H9 (cell line): ENCODE measurements at regions not wholly inside any gene's neighbourhood (a gene's known extent, or its start where the extent isn't known, plus 50 kb on each side); places are given as distances from the start of the nearest gene placed in this dataset.

Experiments used
- DNase-seq: peaks from one replicate; pipeline ENCODE4 v3.0.0-alpha.2; 2017
- H2AFZ ChIP-seq: one replicate; pipeline ENCODE4 v1.6.1; 2013; ENCODE audit warnings: mild to moderate bottlenecking, low read length, control low read depth, moderate library complexity
- H2AK5ac ChIP-seq: 2 replicates; pipeline ENCODE4 v1.6.1; 2013; ENCODE audit warnings: low read length, control low read depth, mixed read lengths; ENCODE audit not compliant: insufficient read length
- H2BK120ac ChIP-seq: one replicate; pipeline ENCODE4 v1.6.1; 2013; ENCODE audit warnings: low read depth, mild to moderate bottlenecking, low read length, control low read depth, inconsistent platforms; ENCODE audit not compliant: poor library complexity, severe bottlenecking
- H2BK12ac ChIP-seq: 2 replicates; pipeline ENCODE4 v1.6.1; 2013; ENCODE audit warnings: low read length, control low read depth, mixed read lengths, low read depth; ENCODE audit not compliant: insufficient read length
- H2BK15ac ChIP-seq: 2 replicates; pipeline ENCODE4 v1.6.1; 2013; ENCODE audit warnings: low read depth, low read length, control low read depth
- H2BK20ac ChIP-seq: one replicate; pipeline ENCODE4 v1.6.1; 2013; ENCODE audit warnings: low read depth, mild to moderate bottlenecking, low read length, control low read depth, inconsistent platforms; ENCODE audit not compliant: poor library complexity, severe bottlenecking
- H2BK5ac ChIP-seq: 2 replicates; pipeline ENCODE4 v1.6.1; 2013; ENCODE audit warnings: low read length, control low read depth, mixed read lengths; ENCODE audit not compliant: insufficient read length
- H3K14ac ChIP-seq: 2 replicates; pipeline ENCODE4 v1.6.1; 2013; ENCODE audit warnings: low read length, control low read depth; ENCODE audit not compliant: insufficient read depth
- H3K18ac ChIP-seq: 2 replicates; pipeline ENCODE4 v1.6.1; 2013; ENCODE audit warnings: low read depth, mild to moderate bottlenecking, mixed read lengths, low read length, control low read depth; ENCODE audit not compliant: insufficient read length
- H3K23ac ChIP-seq: 2 replicates; pipeline ENCODE4 v1.6.1; 2013; ENCODE audit warnings: low read length, control low read depth, mixed read lengths, low read depth; ENCODE audit not compliant: insufficient read length
- H3K23me2 ChIP-seq: 2 replicates; pipeline ENCODE4 v1.6.1; 2013; ENCODE audit warnings: low read depth, mild to moderate bottlenecking, mixed read lengths, low read length, control low read depth; ENCODE audit not compliant: insufficient read length, poor library complexity, severe bottlenecking
- H3K27ac ChIP-seq: 2 replicates; pipeline ENCODE4 v1.5.1; 2013; ENCODE audit warnings: low read length, control low read depth, mixed read lengths, low read depth; ENCODE audit not compliant: insufficient read length
- H3K27me3 ChIP-seq: 2 replicates; pipeline ENCODE4 v1.6.1; 2013; ENCODE audit warnings: low read length, control low read depth, inconsistent platforms; ENCODE audit not compliant: insufficient read depth
- H3K4ac ChIP-seq: 2 replicates; pipeline ENCODE4 v1.6.1; 2013; ENCODE audit warnings: low read depth, mild to moderate bottlenecking, control low read depth, inconsistent platforms, low read length, moderate library complexity
- H3K4me1 ChIP-seq: 2 replicates; pipeline ENCODE4 v1.6.1; 2013; ENCODE audit warnings: low read length, control low read depth, inconsistent platforms; ENCODE audit not compliant: insufficient read depth
- H3K4me2 ChIP-seq: 2 replicates; pipeline ENCODE4 v1.6.1; 2013; ENCODE audit warnings: low read length, control low read depth, mixed read lengths; ENCODE audit not compliant: insufficient read length, insufficient read depth
- H3K56ac ChIP-seq: 2 replicates; pipeline ENCODE4 v1.6.1; 2013; ENCODE audit warnings: low read depth, mild to moderate bottlenecking, mixed read lengths, low read length, control low read depth; ENCODE audit not compliant: insufficient read length
- H3K79me1 ChIP-seq: 2 replicates; pipeline ENCODE4 v1.6.1; 2013; ENCODE audit warnings: low read depth, mild to moderate bottlenecking, moderate library complexity, low read length, control low read depth, inconsistent platforms; ENCODE audit not compliant: insufficient read depth, poor library complexity, severe bottlenecking
- H3K79me2 ChIP-seq: 2 replicates; pipeline ENCODE4 v1.6.1; 2013; ENCODE audit warnings: low read length, control low read depth, inconsistent platforms; ENCODE audit not compliant: insufficient read depth
- H3K9ac ChIP-seq: 2 replicates; pipeline ENCODE4 v1.6.1; 2013; ENCODE audit warnings: low read length, control low read depth, mixed read lengths; ENCODE audit not compliant: insufficient read length; ENCODE audit errors: extremely low read depth
- H3K9me3 ChIP-seq: one replicate; pipeline ENCODE4 v1.6.1; 2013; ENCODE audit warnings: low read depth, low read length, inconsistent platforms; ENCODE audit not compliant: control insufficient read depth
- H3T11ph ChIP-seq: one replicate; pipeline ENCODE4 v1.6.1; 2013; ENCODE audit warnings: mild to moderate bottlenecking, low read length, control low read depth, inconsistent platforms
- H4K20me1 ChIP-seq: one replicate; pipeline ENCODE4 v1.6.1; 2013; ENCODE audit not compliant: control insufficient read depth, insufficient read length, insufficient read depth
- H4K5ac ChIP-seq: 2 replicates; pipeline ENCODE4 v1.6.1; 2013; ENCODE audit warnings: low read depth, mild to moderate bottlenecking, mixed read lengths, low read length, control low read depth; ENCODE audit not compliant: insufficient read length
- H4K8ac ChIP-seq: replicated peaks from 2 replicates; pipeline ENCODE4 v1.6.1; 2013; ENCODE audit warnings: low read length, control low read depth, mixed read lengths, low read depth; ENCODE audit not compliant: insufficient read length
- H4K91ac ChIP-seq: 2 replicates; pipeline ENCODE4 v1.6.1; 2013; ENCODE audit warnings: low read depth, mild to moderate bottlenecking, moderate library complexity, mixed read lengths, low read length, control low read depth; ENCODE audit not compliant: insufficient read length
- H3K27ac Mint-ChIP-seq, 3 experiments: 2 replicates in 2 of 3; 3 replicates in 1 of 3; pipeline ENCODE4 v1.8.0; 2020 to 2021; ENCODE audit warnings: mixed read lengths in 3 of 3, mild to moderate bottlenecking in 1 of 3, moderate library complexity in 1 of 3
- H3K27me3 Mint-ChIP-seq: 2 replicates; pipeline ENCODE4 v1.8.0; 2021; ENCODE audit warnings: low read depth, mild to moderate bottlenecking, moderate library complexity, mixed read lengths
- H3K36me3 Mint-ChIP-seq, 3 experiments: 2 replicates in 2 of 3; 3 replicates in 1 of 3; pipeline ENCODE4 v1.8.0; 2020 to 2021; ENCODE audit warnings: low read depth in 3 of 3, mixed read lengths in 3 of 3; ENCODE audit not compliant: insufficient read depth in 1 of 3
- H3K4me1 Mint-ChIP-seq, 2 experiments: 2 replicates each; pipeline ENCODE4 v1.8.0; 2020; ENCODE audit warnings: mixed read lengths in 2 of 2
- H3K4me3 Mint-ChIP-seq, 2 experiments: 2 replicates in 1 of 2; 3 replicates in 1 of 2; pipeline ENCODE4 v1.8.0; 2020 to 2021; ENCODE audit warnings: mild to moderate bottlenecking in 2 of 2, mixed read lengths in 2 of 2, moderate library complexity in 1 of 2
- H3K9me3 Mint-ChIP-seq, 2 experiments: 2 replicates in 1 of 2; 3 replicates in 1 of 2; pipeline ENCODE4 v1.8.0; 2020; ENCODE audit warnings: mild to moderate bottlenecking in 2 of 2, mixed read lengths in 2 of 2, moderate library complexity in 1 of 2
- CTCF ChIP-seq: fragments of 200-600 bp; sonication (generic); conservative IDR thresholded peaks from 3 replicates; pipeline ENCODE4 v1.8.0; 2021; ENCODE audit warnings: antibody characterized with exemption, mild to moderate bottlenecking
- WGBS: extraction: QIAGEN DNeasy Blood & Tissue Kit; methylation state at CpG from one replicate; pipeline ENCODE4 v1.1.7; 2013; ENCODE audit warnings: missing lambda C conversion rate, low lambda C conversion rate, mixed read lengths; ENCODE audit not compliant: insufficient read length; ENCODE audit errors: extremely low coverage; 5-methylcytosine and 5-hydroxymethylcytosine counted together

- H3K4ac ChIP-seq, result no peak overlapping the region
- no CpG with 5 or more reads among the region's 3 CpGs for WGBS
- peaks cover 0 to 3% of the 10 kb centered on the region in 2 experiments; a peak in 1 of 4 replicates for H3K4me1 Mint-ChIP-seq
- H2BK12ac ChIP-seq, result no peak overlapping the region
- H2BK5ac ChIP-seq, result no peak overlapping the region
- H4K91ac ChIP-seq, result no peak overlapping the region
- no peak overlapping the region for H3T11ph ChIP-seq
- H3K79me2 ChIP-seq, result no peaks in the 10 kb centered on the region
- no peak overlapping the region for H2BK120ac ChIP-seq
- no peak overlapping the region for H2AFZ ChIP-seq
- no peak overlapping the region for H3K14ac ChIP-seq
- H2AK5ac ChIP-seq, result no peak overlapping the region
- no peak overlapping the region for H4K8ac ChIP-seq
- no peak overlapping the region for H3K27ac Mint-ChIP-seq
- H3K27me3 Mint-ChIP-seq, result peaks cover 6% of the 10 kb centered on the region
- no peaks in the 10 kb centered on the region for H3K9me3 ChIP-seq
- no peaks in the 10 kb centered on the region for H3K23me2 ChIP-seq
- no peak overlapping the region for H3K27ac ChIP-seq
- H3K79me1 ChIP-seq, result no peaks in the 10 kb centered on the region
- no peak overlapping the region for H3K18ac ChIP-seq
- no peaks in the 10 kb centered on the region for H3K27me3 ChIP-seq
- no peaks in the 10 kb centered on the region for H4K20me1 ChIP-seq
- no peak overlapping the region for H2BK15ac ChIP-seq
- H3K4me1 ChIP-seq, result no peaks in the 10 kb centered on the region
- no peak overlapping the region for H3K56ac ChIP-seq
- peaks cover 3 to 7% of the 10 kb centered on the region in 2 experiments; a peak in 4 of 5 replicates for H3K9me3 Mint-ChIP-seq
- peak; percentile 10 for DNase-seq
- no peak overlapping the region for H3K4me2 ChIP-seq
- H2BK20ac ChIP-seq, result no peak overlapping the region
- H3K36me3 Mint-ChIP-seq, result no peaks in the 10 kb centered on the region
- H4K5ac ChIP-seq, result no peak overlapping the region
- TF ChIP-seq CTCF, result no peak
- H3K9ac ChIP-seq, result no peak overlapping the region
- H3K23ac ChIP-seq, result no peak overlapping the region
- no peak overlapping the region for H3K4me3 Mint-ChIP-seq
These were observed 275.7 kb downstream of the MATN1 start for GRCh38 chr1:30447701-30448100.
